OCI-LY7 (cell line): ENCODE measurements at regions not wholly inside any gene's neighbourhood (a gene's known extent, or its start where the extent isn't known, plus 50 kb on each side); places are given as distances from the start of the nearest gene placed in this dataset.

Experiments used
- BruUV-seq: library from RNA; stranded (reverse); fragments of 400-500 nt; replicated peaks from 2 replicates; lab custom pipeline; 2021; lab: Mats Ljungman, UMichigan
- CTCF ChIA-PET: fragments of 300-600 bp; sonication (Branson Sonifier 250); formaldehyde crosslinking; loops from one replicate; lab custom pipeline; 2022; ENCODE audit warnings: antibody characterized with exemption; ENCODE audit not compliant: unreplicated experiment; lab: Charles Lee
- POLR2A ChIA-PET: fragments of 300-600 bp; sonication (Branson Sonifier 250); formaldehyde crosslinking; loops from one replicate; lab custom pipeline; 2022; ENCODE audit warnings: antibody characterized with exemption; lab: Charles Lee
- DNase-seq: peaks from one replicate; pipeline ENCODE4 v3.0.0-alpha.2; 2015; ENCODE audit warnings: low spot score
- H2AFZ ChIP-seq: fragments of 200-600 bp; sonication (generic), shearing (Covaris generic); 2 replicates; pipeline ENCODE4 v1.6.1; 2014; ENCODE audit warnings: mild to moderate bottlenecking, antibody characterized with exemption, low read length, moderate library complexity
- H3K27ac ChIP-seq: fragments of 200-600 bp; sonication (generic); 2 replicates; pipeline ENCODE4 v1.5.1; 2014; ENCODE audit warnings: mixed run types, low read depth, mild to moderate bottlenecking, moderate library complexity, low read length, inconsistent platforms; ENCODE audit not compliant: poor library complexity, severe bottlenecking
- H3K36me3 ChIP-seq: fragments of 200-600 bp; sonication (generic); 2 replicates; pipeline ENCODE4 v1.6.1; 2014; ENCODE audit warnings: mild to moderate bottlenecking, antibody characterized with exemption, low read length, moderate library complexity, mixed read lengths; ENCODE audit not compliant: insufficient read depth
- H3K4me1 ChIP-seq: fragments of 200-600 bp; sonication (generic); 2 replicates; pipeline ENCODE4 v1.5.1; 2014; ENCODE audit warnings: mild to moderate bottlenecking, low read length; ENCODE audit not compliant: insufficient read depth, poor library complexity, severe bottlenecking
- H3K4me2 ChIP-seq: fragments of 200-600 bp; sonication (generic); 2 replicates; pipeline ENCODE4 v1.6.1; 2014; ENCODE audit warnings: mild to moderate bottlenecking, low read length
- H3K4me3 ChIP-seq: fragments of 200-600 bp; sonication (generic); 2 replicates; pipeline ENCODE4 v1.5.1; 2014; ENCODE audit warnings: mild to moderate bottlenecking, low read depth, low read length; ENCODE audit not compliant: poor library complexity, severe bottlenecking
- H3K79me2 ChIP-seq: fragments of 200-600 bp; sonication (generic); 2 replicates; pipeline ENCODE4 v1.6.1; 2016; ENCODE audit warnings: low read depth, mild to moderate bottlenecking, low read length, moderate library complexity, mixed read lengths; ENCODE audit not compliant: insufficient read depth
- H3K9me2 ChIP-seq: fragments of 200-600 bp; sonication (generic); 2 replicates; pipeline ENCODE4 v1.6.1; 2016; ENCODE audit warnings: mild to moderate bottlenecking, low read length, mixed read lengths; ENCODE audit not compliant: insufficient read depth
- H3K9me3 ChIP-seq: fragments of 200-600 bp; sonication (generic); 2 replicates; pipeline ENCODE4 v1.6.1; 2014; ENCODE audit warnings: mild to moderate bottlenecking, mixed run types, low read length, mixed read lengths
- H4K20me1 ChIP-seq: fragments of 200-600 bp; sonication (generic); 2 replicates; pipeline ENCODE4 v1.6.1; 2014; ENCODE audit warnings: mild to moderate bottlenecking, antibody characterized with exemption, low read length, moderate library complexity, mixed read lengths; ENCODE audit not compliant: insufficient read depth
- CTCF ChIP-seq: fragments of 200-600 bp; sonication (generic); conservative IDR thresholded peaks from 2 replicates; pipeline ENCODE4 v1.5.1; 2014; ENCODE audit warnings: mild to moderate bottlenecking, antibody characterized with exemption, low read length, moderate library complexity, mixed read lengths
- EZH2phosphoT487 ChIP-seq: fragments of 200-600 bp; sonication (generic); IDR thresholded peaks from 2 replicates; pipeline ENCODE4 v1.6.1; 2018; ENCODE audit warnings: low read depth, borderline replicate concordance, mild to moderate bottlenecking, mixed run types, antibody characterized with exemption, low read length, moderate library complexity, mixed read lengths
- intact Hi-C: fragments of 100-400 bp; cut with micrococcal nuclease; formaldehyde crosslinking; loops from one replicate; pipeline ENCODE4 v1.10.0; 2022; ENCODE audit not compliant: unreplicated experiment

GRCh38 chr14:53378142-53378541 is 225.0 kb upstream of the DDHD1 start:
- no TSS peak for BruUV-seq
- intact Hi-C loops: no loop called here
- no peak overlapping the region for H3K27ac ChIP-seq
- H4K20me1 ChIP-seq: no peaks in the 10 kb centered on the region
- no peaks in the 10 kb centered on the region for H3K4me1 ChIP-seq
- no peaks in the 10 kb centered on the region for H3K9me2 ChIP-seq
- H3K9me3 ChIP-seq: no peaks in the 10 kb centered on the region
- H2AFZ ChIP-seq: no peak overlapping the region
- CTCF ChIA-PET: no interaction called here
- no peaks in the 10 kb centered on the region for H3K79me2 ChIP-seq
- H3K4me2 ChIP-seq: no peak overlapping the region
- POLR2A ChIA-PET: no interaction called here
- no peaks in the 10 kb centered on the region for H3K36me3 ChIP-seq
- TF ChIP-seq EZH2phosphoT487: no peak
- TF ChIP-seq CTCF: no peak
- no peak overlapping the region for H3K4me3 ChIP-seq
- DNase-seq: no peak

- intact Hi-C loops: no loop called here
- Histone ChIP-seq H3K36me3 (no peaks in the 10 kb centered on the region), H4K20me1 (no peaks in the 10 kb centered on the region), H3K79me2 (no peaks in the 10 kb centered on the region), H3K4me2 (no peak overlapping the region), H2AFZ (no peak overlapping the region), H3K9me2 (no peaks in the 10 kb centered on the region), H3K27ac (no peak overlapping the region), H3K4me1 (no peaks in the 10 kb centered on the region), H3K4me3 (no peak overlapping the region), H3K9me3 (no peaks in the 10 kb centered on the region)
- CTCF ChIA-PET: no interaction called here
- BruUV-seq: no TSS peak
- TF ChIP-seq CTCF (no peak), EZH2phosphoT487 (no peak)
- DNase-seq: no peak
- POLR2A ChIA-PET: no interaction called here
Observed at GRCh38 chr14:53376064-53376463, 222.9 kb upstream of the DDHD1 start.

- H3K4me2 ChIP-seq: no peak overlapping the region
- no TSS peak for BruUV-seq
- no peaks in the 10 kb centered on the region for H3K79me2 ChIP-seq
- H3K9me2 ChIP-seq: no peaks in the 10 kb centered on the region
- H3K9me3 ChIP-seq: no peaks in the 10 kb centered on the region
- TF ChIP-seq EZH2phosphoT487: no peak
- TF ChIP-seq CTCF: no peak
- H4K20me1 ChIP-seq: no peaks in the 10 kb centered on the region
- POLR2A ChIA-PET: no interaction called here
- no peaks in the 10 kb centered on the region for H3K4me1 ChIP-seq
- intact Hi-C loops: no loop called here
- CTCF ChIA-PET: no interaction called here
- H2AFZ ChIP-seq: no peak overlapping the region
- no peak overlapping the region for H3K4me3 ChIP-seq
- H3K27ac ChIP-seq: no peak overlapping the region
- DNase-seq: no peak
- H3K36me3 ChIP-seq: no peaks in the 10 kb centered on the region
Observed at GRCh38 chr14:53375599-53375998, 222.5 kb upstream of the DDHD1 start.
